Prostate gland (tissue), 2 donors: ENCODE measurements at regions not wholly inside any gene's neighbourhood (a gene's known extent, or its start where the extent isn't known, plus 50 kb on each side); places are given as distances from the start of the nearest gene placed in this dataset.

Experiments used
- POLR2A ChIP-seq: fragments of 450-650 bp; IDR thresholded peaks from one replicate; pipeline ENCODE4 v1.6.1; 2016; ENCODE audit warnings: antibody characterized with exemption, mild to moderate bottlenecking
- POLR2AphosphoS5 ChIP-seq: sonication (generic); formaldehyde crosslinking; IDR thresholded peaks from one replicate; pipeline ENCODE4 v1.6.1; 2017; ENCODE audit warnings: antibody characterized with exemption
- TF ChIP-seq, protein P1 (sequence below), 4 experiments: fragments of 200-600 bp in 2 of 4; fragments of 450-650 bp in 2 of 4; sonication (generic) in 2 of 4; IDR thresholded peaks; 1 replicate in 3 of 4; 2 replicates in 1 of 4; pipeline ENCODE4 v1.5.1; 2016 to 2019; ENCODE audit warnings: antibody characterized with exemption in 4 of 4, mild to moderate bottlenecking in 2 of 4, moderate library complexity in 2 of 4

DNA sequence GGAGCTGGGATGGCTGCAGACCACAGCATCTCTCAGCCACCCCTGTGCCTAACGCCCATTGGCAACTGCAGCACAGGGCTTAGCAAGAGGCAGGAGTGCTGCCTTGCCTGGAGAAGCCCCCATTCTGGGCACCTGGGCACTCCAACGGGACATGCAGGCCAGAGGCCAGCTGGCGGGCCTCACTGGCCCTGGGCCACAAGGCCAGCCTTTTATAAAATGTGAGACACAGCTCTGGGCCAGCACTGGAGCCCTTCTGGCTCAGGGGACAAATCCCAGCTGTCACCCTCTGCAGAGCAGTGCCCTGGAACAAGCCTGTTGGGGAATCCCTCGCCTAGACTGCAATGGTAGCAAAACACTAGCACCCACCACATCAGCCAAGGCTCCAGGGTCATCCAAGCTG is 171.8 kb downstream of the WSCD1 start:
- TF ChIP-seq, protein P1, sequence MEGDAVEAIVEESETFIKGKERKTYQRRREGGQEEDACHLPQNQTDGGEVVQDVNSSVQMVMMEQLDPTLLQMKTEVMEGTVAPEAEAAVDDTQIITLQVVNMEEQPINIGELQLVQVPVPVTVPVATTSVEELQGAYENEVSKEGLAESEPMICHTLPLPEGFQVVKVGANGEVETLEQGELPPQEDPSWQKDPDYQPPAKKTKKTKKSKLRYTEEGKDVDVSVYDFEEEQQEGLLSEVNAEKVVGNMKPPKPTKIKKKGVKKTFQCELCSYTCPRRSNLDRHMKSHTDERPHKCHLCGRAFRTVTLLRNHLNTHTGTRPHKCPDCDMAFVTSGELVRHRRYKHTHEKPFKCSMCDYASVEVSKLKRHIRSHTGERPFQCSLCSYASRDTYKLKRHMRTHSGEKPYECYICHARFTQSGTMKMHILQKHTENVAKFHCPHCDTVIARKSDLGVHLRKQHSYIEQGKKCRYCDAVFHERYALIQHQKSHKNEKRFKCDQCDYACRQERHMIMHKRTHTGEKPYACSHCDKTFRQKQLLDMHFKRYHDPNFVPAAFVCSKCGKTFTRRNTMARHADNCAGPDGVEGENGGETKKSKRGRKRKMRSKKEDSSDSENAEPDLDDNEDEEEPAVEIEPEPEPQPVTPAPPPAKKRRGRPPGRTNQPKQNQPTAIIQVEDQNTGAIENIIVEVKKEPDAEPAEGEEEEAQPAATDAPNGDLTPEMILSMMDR (IDR thresholded peaks at IDR 0.05) = no peak
- TF ChIP-seq POLR2A (no peak), POLR2AphosphoS5 (no peak)
